Stomach (tissue), 4 donors: ENCODE measurements at regions not wholly inside any gene's neighbourhood (a gene's known extent, or its start where the extent isn't known, plus 50 kb on each side); places are given as distances from the start of the nearest gene placed in this dataset.

Experiments used
- POLR2A ChIP-seq, 4 donors: fragments of 450-650 bp; IDR thresholded peaks; one replicate each; pipeline ENCODE4 v1.6.1; 2016; ENCODE audit warnings: antibody characterized with exemption in 4 of 4, control low read depth in 2 of 4, mild to moderate bottlenecking in 1 of 4, moderate library complexity in 1 of 4
- TF ChIP-seq, protein P1 (sequence below), 7 experiments: fragments of 450-650 bp in 4 of 7; fragments of 200-600 bp in 3 of 7; sonication (generic) in 3 of 7; IDR thresholded peaks; one replicate each; pipeline ENCODE4 v1.5.1; 2016 to 2019; ENCODE audit warnings: antibody characterized with exemption in 7 of 7, control low read depth in 2 of 7, mild to moderate bottlenecking in 1 of 7

DNA sequence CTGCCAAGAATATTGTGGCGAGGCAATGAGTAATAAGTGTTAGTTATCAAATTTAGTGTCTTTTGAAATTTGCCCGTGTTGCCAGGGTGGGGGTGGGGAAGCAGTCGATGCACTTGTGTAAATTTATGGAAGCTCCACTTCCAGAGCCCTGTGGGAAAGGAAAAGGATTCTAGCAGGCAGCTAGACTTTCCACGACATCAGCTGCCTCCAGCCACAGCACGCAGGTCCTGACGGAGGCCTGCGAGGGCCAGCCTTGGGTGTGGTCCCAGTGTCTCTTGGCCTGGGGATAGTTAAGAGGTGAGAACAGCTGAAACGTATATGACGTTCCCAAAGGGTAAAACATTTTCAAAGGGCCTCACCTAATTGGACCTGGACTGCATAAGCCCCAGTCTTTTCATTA lies 433.0 kb downstream of the TSHZ3 start:
- TF ChIP-seq, protein P1, sequence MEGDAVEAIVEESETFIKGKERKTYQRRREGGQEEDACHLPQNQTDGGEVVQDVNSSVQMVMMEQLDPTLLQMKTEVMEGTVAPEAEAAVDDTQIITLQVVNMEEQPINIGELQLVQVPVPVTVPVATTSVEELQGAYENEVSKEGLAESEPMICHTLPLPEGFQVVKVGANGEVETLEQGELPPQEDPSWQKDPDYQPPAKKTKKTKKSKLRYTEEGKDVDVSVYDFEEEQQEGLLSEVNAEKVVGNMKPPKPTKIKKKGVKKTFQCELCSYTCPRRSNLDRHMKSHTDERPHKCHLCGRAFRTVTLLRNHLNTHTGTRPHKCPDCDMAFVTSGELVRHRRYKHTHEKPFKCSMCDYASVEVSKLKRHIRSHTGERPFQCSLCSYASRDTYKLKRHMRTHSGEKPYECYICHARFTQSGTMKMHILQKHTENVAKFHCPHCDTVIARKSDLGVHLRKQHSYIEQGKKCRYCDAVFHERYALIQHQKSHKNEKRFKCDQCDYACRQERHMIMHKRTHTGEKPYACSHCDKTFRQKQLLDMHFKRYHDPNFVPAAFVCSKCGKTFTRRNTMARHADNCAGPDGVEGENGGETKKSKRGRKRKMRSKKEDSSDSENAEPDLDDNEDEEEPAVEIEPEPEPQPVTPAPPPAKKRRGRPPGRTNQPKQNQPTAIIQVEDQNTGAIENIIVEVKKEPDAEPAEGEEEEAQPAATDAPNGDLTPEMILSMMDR (IDR thresholded peaks at IDR 0.05) = no peak
- no peak for TF ChIP-seq POLR2A (IDR thresholded peaks at IDR 0.05)
